GM21360 (cell line): ENCODE measurements at regions not wholly inside any gene's neighbourhood (a gene's known extent, or its start where the extent isn't known, plus 50 kb on each side); places are given as distances from the start of the nearest gene placed in this dataset.
"Not testable (repeated sequence)": the region's sequence is repeated elsewhere in the genome, so short reads cannot be mapped to it uniquely, and the experiment has no call there.

Experiments used
- ATAC-seq: cut with Tn5 transposase; IDR thresholded peaks from one replicate; pipeline ENCODE4 v1.9.1; 2021; ENCODE audit warnings: mild to moderate bottlenecking, moderate library complexity; ENCODE audit not compliant: unreplicated experiment

GRCh38 chr20:1845163-1845523 lies 50.1 kb upstream of the SIRPA start:
- ATAC-seq: peak; percentile 13

GRCh38 chr20:1844325-1845162 lies 50.7 kb upstream of the SIRPA start:
- peak; percentile 94 for ATAC-seq

GRCh38 chr20:1842281-1842680 lies 52.9 kb upstream of the SIRPA start:
- ATAC-seq: no peak

- ATAC-seq: no peak
These were observed 53.6 kb upstream of the SIRPA start for GRCh38 chr20:1841554-1842140.

- no peak for ATAC-seq
These were observed 54.2 kb upstream of the SIRPA start for GRCh38 chr20:1840817-1841553.

- not testable (repeated sequence) for ATAC-seq
These were observed 55.6 kb upstream of the SIRPA start for GRCh38 chr20:1839376-1840317.

- ATAC-seq: no peak
These were observed 56.5 kb upstream of the SIRPA start for GRCh38 chr20:1838556-1839279.

GRCh38 chr20:1835186-1836035 lies 59.8 kb upstream of the SIRPA start:
- ATAC-seq: no peak

- ATAC-seq: no peak
These were observed 61.2 kb upstream of the SIRPA start for GRCh38 chr20:1833728-1834726.

GRCh38 chr20:1833216-1833615 lies 62.0 kb upstream of the SIRPA start:
- no peak for ATAC-seq

GRCh38 chr20:1832634-1833033 lies 62.6 kb upstream of the SIRPA start:
- ATAC-seq: no peak

GRCh38 chr20:1831606-1832005 lies 63.6 kb upstream of the SIRPA start:
- ATAC-seq: no peak

- ATAC-seq: no peak
These were observed 64.1 kb upstream of the SIRPA start for GRCh38 chr20:1831096-1831495.

GRCh38 chr20:1830240-1830639 lies 65.0 kb upstream of the SIRPA start:
- no peak for ATAC-seq

- ATAC-seq: no peak
These were observed 65.7 kb upstream of the SIRPA start for GRCh38 chr20:1829531-1829930.

GRCh38 chr20:1828786-1829131 lies 66.4 kb upstream of the SIRPA start:
- ATAC-seq: no peak

GRCh38 chr20:1827974-1828785 lies 67.0 kb upstream of the SIRPA start:
- no peak for ATAC-seq
